GM04504 (cell line): ENCODE measurements at regions not wholly inside any gene's neighbourhood (a gene's known extent, or its start where the extent isn't known, plus 50 kb on each side); places are given as distances from the start of the nearest gene placed in this dataset.
"Not testable (repeated sequence)": the region's sequence is repeated elsewhere in the genome, so short reads cannot be mapped to it uniquely, and the experiment has no call there.

Experiments
- DNase-seq: peaks from one replicate; pipeline ENCODE4 v3.0.0-alpha.2; 2012; ENCODE audit warnings: low read depth

- no peak for DNase-seq
Observed at GRCh38 chr14:34300330-34300729, 161.7 kb downstream of the SPTSSA start.

GRCh38 chr14:34299360-34299759 lies 162.7 kb downstream of the SPTSSA start:
- no peak for DNase-seq

- no peak for DNase-seq
Observed at GRCh38 chr14:34297786-34298520, 164.1 kb downstream of the SPTSSA start.

GRCh38 chr14:34283590-34283989 lies 178.4 kb downstream of the SPTSSA start:
- no peak for DNase-seq

- DNase-seq: no peak
Observed at GRCh38 chr14:34277191-34277590, 184.8 kb downstream of the SPTSSA start.

- no peak for DNase-seq
Observed at GRCh38 chr14:34275530-34275929, 186.5 kb downstream of the SPTSSA start.

- DNase-seq: peak; percentile 47
Observed at GRCh38 chr14:34275078-34275477, 187.0 kb downstream of the SPTSSA start.

GRCh38 chr14:34273716-34274115 lies 188.3 kb downstream of the SPTSSA start:
- not testable (repeated sequence) for DNase-seq

GRCh38 chr14:34270361-34270760 lies 191.7 kb downstream of the SPTSSA start:
- DNase-seq: no peak

GRCh38 chr14:34266344-34266743 lies 195.7 kb downstream of the SPTSSA start:
- DNase-seq: no peak

GRCh38 chr14:34262127-34262910 lies 199.7 kb downstream of the SPTSSA start:
- no peak for DNase-seq

GRCh38 chr14:34259996-34260395 lies 202.0 kb downstream of the SPTSSA start:
- no peak for DNase-seq

- no peak for DNase-seq
Observed at GRCh38 chr14:34258318-34258717, 203.7 kb downstream of the SPTSSA start.

GRCh38 chr14:34257505-34257904 lies 204.5 kb downstream of the SPTSSA start:
- no peak for DNase-seq

- DNase-seq: no peak
Observed at GRCh38 chr14:34256223-34256622, 205.8 kb downstream of the SPTSSA start.

- DNase-seq: no peak
Observed at GRCh38 chr14:34254571-34254970, 207.5 kb downstream of the SPTSSA start.

- DNase-seq: no peak
Observed at GRCh38 chr14:34254031-34254430, 208.0 kb downstream of the SPTSSA start.

- DNase-seq: no peak
Observed at GRCh38 chr14:34252227-34252626, 209.8 kb downstream of the SPTSSA start.

GRCh38 chr14:34251662-34252061 lies 210.4 kb downstream of the SPTSSA start:
- no peak for DNase-seq

- DNase-seq: no peak
Observed at GRCh38 chr14:34250959-34251358, 211.1 kb downstream of the SPTSSA start.

- DNase-seq: no peak
Observed at GRCh38 chr14:34247605-34248004, 214.4 kb downstream of the SPTSSA start.

GRCh38 chr14:34246206-34246605 lies 215.8 kb downstream of the SPTSSA start:
- DNase-seq: no peak

GRCh38 chr14:34243401-34243800 lies 218.6 kb downstream of the SPTSSA start:
- DNase-seq: no peak

GRCh38 chr14:34243001-34243400 lies 219.0 kb downstream of the SPTSSA start:
- no peak for DNase-seq
